Hepatocyte (in vitro differentiated cells): ENCODE measurements at regions not wholly inside any gene's neighbourhood (a gene's known extent, or its start where the extent isn't known, plus 50 kb on each side); places are given as distances from the start of the nearest gene placed in this dataset.

Experiments used
- DNase-seq: peaks from one replicate; pipeline ENCODE4 v3.0.0-alpha.2; 2016; ENCODE audit warnings: low spot score
- H2AFZ ChIP-seq: fragments of 200-600 bp; sonication (generic); 2 replicates; pipeline ENCODE4 v1.6.0; 2016; ENCODE audit warnings: antibody characterized with exemption, mild to moderate bottlenecking
- H3K27ac ChIP-seq: fragments of 200-600 bp; sonication (generic); 2 replicates; pipeline ENCODE4 v1.5.1; 2016; ENCODE audit warnings: mild to moderate bottlenecking
- H3K27me3 ChIP-seq: fragments of 200-600 bp; sonication (generic); 2 replicates; pipeline ENCODE4 v1.6.1; 2016
- H3K36me3 ChIP-seq: fragments of 200-600 bp; sonication (generic); replicated peaks from 2 replicates; pipeline ENCODE4 v1.5.1; 2016; ENCODE audit warnings: low read depth; ENCODE audit not compliant: insufficient read depth
- H3K4me1 ChIP-seq: fragments of 200-600 bp; sonication (generic); 2 replicates; pipeline ENCODE4 v1.5.1; 2016; ENCODE audit warnings: mild to moderate bottlenecking, moderate library complexity; ENCODE audit not compliant: insufficient read depth
- H3K4me2 ChIP-seq: fragments of 200-600 bp; sonication (generic); 2 replicates; pipeline ENCODE4 v1.6.0; 2016
- H3K4me3 ChIP-seq: fragments of 200-600 bp; sonication (generic); 2 replicates; pipeline ENCODE4 v1.5.1; 2016; ENCODE audit warnings: mild to moderate bottlenecking
- H3K79me2 ChIP-seq: fragments of 200-600 bp; sonication (generic); 2 replicates; pipeline ENCODE4 v1.6.0; 2017; ENCODE audit warnings: mild to moderate bottlenecking
- H3K9me2 ChIP-seq: fragments of 200-600 bp; sonication (generic); replicated peaks from 2 replicates; pipeline ENCODE4 v1.6.0; 2017; ENCODE audit warnings: mild to moderate bottlenecking; ENCODE audit not compliant: insufficient read depth
- H3K9me3 ChIP-seq: fragments of 200-600 bp; sonication (generic); 2 replicates; pipeline ENCODE4 v1.5.1; 2016; ENCODE audit warnings: low read depth, mild to moderate bottlenecking
- H4K20me1 ChIP-seq: fragments of 200-600 bp; sonication (generic); 2 replicates; pipeline ENCODE4 v1.6.0; 2016; ENCODE audit warnings: mild to moderate bottlenecking; ENCODE audit not compliant: insufficient read depth, poor library complexity, severe bottlenecking
- EZH2 ChIP-seq: fragments of 200-600 bp; sonication (generic); IDR thresholded peaks from 2 replicates; pipeline ENCODE4 v1.6.1; 2016; ENCODE audit warnings: antibody characterized with exemption, mild to moderate bottlenecking, borderline replicate concordance
- EZH2phosphoT487 ChIP-seq: fragments of 200-600 bp; sonication (generic); IDR thresholded peaks from one replicate; pipeline ENCODE4 v1.6.1; 2018; ENCODE audit warnings: antibody characterized with exemption, mild to moderate bottlenecking, low read depth, moderate library complexity; ENCODE audit not compliant: unreplicated experiment, severe bottlenecking
- WGBS: methylation state at CpG from one replicate; pipeline ENCODE4 v1.1.6; 2016; ENCODE audit warnings: low lambda C conversion rate; ENCODE audit errors: missing lambda C conversion rate; 5-methylcytosine and 5-hydroxymethylcytosine counted together
- TF ChIP-seq, protein P1 (sequence below): fragments of 200-600 bp; sonication (generic); IDR thresholded peaks from 2 replicates; pipeline ENCODE4 v1.5.1; 2016; ENCODE audit warnings: antibody characterized with exemption, mild to moderate bottlenecking; ENCODE audit not compliant: poor library complexity

DNA sequence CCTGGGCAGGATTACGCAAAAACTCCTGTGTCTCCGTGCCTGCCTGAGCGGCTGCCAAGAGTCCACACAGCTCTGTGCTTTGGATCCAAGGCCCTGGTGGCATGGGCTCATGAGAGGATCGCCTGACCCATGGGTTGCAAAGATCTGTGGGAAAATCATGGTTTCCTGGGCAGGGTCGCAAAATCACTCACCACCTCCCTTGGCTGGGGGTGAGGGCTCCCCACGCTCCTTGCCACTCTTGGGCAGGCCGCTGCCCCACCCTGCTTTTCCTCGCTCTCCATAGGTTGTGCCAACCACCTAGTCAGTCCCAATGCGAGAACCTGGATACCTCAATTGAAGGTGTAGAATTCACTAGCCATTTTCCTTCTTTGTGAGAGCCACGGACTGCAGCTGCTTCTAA, 66.5 kb upstream of the MAGEB18 start:
- Histone ChIP-seq H2AFZ (no peak overlapping the region), H3K27ac (no peak overlapping the region), H3K9me3 (no peaks in the 10 kb centered on the region), H3K36me3 (no peaks in the 10 kb centered on the region), H3K79me2 (no peaks in the 10 kb centered on the region), H4K20me1 (no peaks in the 10 kb centered on the region), H3K4me1 (no peaks in the 10 kb centered on the region), H3K27me3 (no peaks in the 10 kb centered on the region), H3K9me2 (no peaks in the 10 kb centered on the region), H3K4me3 (no peak overlapping the region), H3K4me2 (no peak overlapping the region)
- no peak for DNase-seq
- 84% methylated on average over 10 of the region's 10 CpGs for WGBS
- TF ChIP-seq EZH2 (no peak), EZH2phosphoT487 (no peak)
- TF ChIP-seq, protein P1, sequence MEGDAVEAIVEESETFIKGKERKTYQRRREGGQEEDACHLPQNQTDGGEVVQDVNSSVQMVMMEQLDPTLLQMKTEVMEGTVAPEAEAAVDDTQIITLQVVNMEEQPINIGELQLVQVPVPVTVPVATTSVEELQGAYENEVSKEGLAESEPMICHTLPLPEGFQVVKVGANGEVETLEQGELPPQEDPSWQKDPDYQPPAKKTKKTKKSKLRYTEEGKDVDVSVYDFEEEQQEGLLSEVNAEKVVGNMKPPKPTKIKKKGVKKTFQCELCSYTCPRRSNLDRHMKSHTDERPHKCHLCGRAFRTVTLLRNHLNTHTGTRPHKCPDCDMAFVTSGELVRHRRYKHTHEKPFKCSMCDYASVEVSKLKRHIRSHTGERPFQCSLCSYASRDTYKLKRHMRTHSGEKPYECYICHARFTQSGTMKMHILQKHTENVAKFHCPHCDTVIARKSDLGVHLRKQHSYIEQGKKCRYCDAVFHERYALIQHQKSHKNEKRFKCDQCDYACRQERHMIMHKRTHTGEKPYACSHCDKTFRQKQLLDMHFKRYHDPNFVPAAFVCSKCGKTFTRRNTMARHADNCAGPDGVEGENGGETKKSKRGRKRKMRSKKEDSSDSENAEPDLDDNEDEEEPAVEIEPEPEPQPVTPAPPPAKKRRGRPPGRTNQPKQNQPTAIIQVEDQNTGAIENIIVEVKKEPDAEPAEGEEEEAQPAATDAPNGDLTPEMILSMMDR: no peak

- no peaks in the 10 kb centered on the region for H3K4me1 ChIP-seq
- H3K9me3 ChIP-seq: no peaks in the 10 kb centered on the region
- no peak for DNase-seq
- WGBS: 93% methylated on average over 4 of the region's 4 CpGs
- H3K79me2 ChIP-seq: no peaks in the 10 kb centered on the region
- H3K9me2 ChIP-seq: no peaks in the 10 kb centered on the region
- no peak overlapping the region for H3K4me3 ChIP-seq
- no peaks in the 10 kb centered on the region for H3K36me3 ChIP-seq
- H3K27ac ChIP-seq: no peak overlapping the region
- H2AFZ ChIP-seq: no peak overlapping the region
- H3K4me2 ChIP-seq: no peak overlapping the region
- H4K20me1 ChIP-seq: no peaks in the 10 kb centered on the region
- TF ChIP-seq EZH2phosphoT487: no peak
- no peak for TF ChIP-seq EZH2
- TF ChIP-seq, protein P1: no peak
- H3K27me3 ChIP-seq: no peaks in the 10 kb centered on the region
Measured at GRCh38 chrX:26083093-26083492, 55.0 kb upstream of the MAGEB18 start.
